HepG2 (cell line): ENCODE measurements at regions not wholly inside any gene's neighbourhood (a gene's known extent, or its start where the extent isn't known, plus 50 kb on each side); places are given as distances from the start of the nearest gene placed in this dataset.

Experiments
- ATAC-seq: fragments of 200-7000 bp; cut with Tn5 transposase; 3 replicates; pipeline ENCODE4 v1.9.1; 2020; ENCODE audit warnings: mild to moderate bottlenecking, moderate library complexity
- BruUV-seq: library from RNA; stranded (reverse); fragments of 400-500 nt; replicated peaks from 2 replicates; lab custom pipeline; 2021; lab: Mats Ljungman, UMichigan
- CTCF ChIA-PET: fragments of 300-600 bp; formaldehyde crosslinking; extraction: SDS; loops from one replicate; lab custom pipeline; 2021; ENCODE audit warnings: low total read pairs, inconsistent platforms, low intra/inter-chr PET ratio; lab: Yijun Ruan, JAX
- POLR2A ChIA-PET: fragments of 350-600 bp; sonication (Branson Sonifier 250); formaldehyde crosslinking; loops from one replicate; lab custom pipeline; 2020; ENCODE audit warnings: antibody characterized with exemption, inconsistent platforms; lab: Yijun Ruan, JAX
- DNase-seq: peaks from one replicate; pipeline ENCODE4 v3.0.0-alpha.2; 2015; ENCODE audit warnings: low spot score
- FAIRE-seq: peaks from 3 replicates; lab custom pipeline; 2011; peaks lifted over from hg19 to GRCh38; lab: Jason Lieb, UNC
- H2AFZ ChIP-seq: one replicate; pipeline ENCODE4 v1.6.1; 2011; ENCODE audit warnings: low read length, inconsistent platforms
- H3K27ac ChIP-seq: fragments of 300-600 bp; 3 replicates; pipeline ENCODE4 v1.8.0; 2011; ENCODE audit warnings: mixed run types, mild to moderate bottlenecking, mixed read lengths, low read length, inconsistent platforms; ENCODE audit not compliant: insufficient read depth; ENCODE audit errors: extremely low read length
- H3K27me3 ChIP-seq, 2 experiments: fragments of 200-600 bp in 1 of 2; 2 replicates in 1 of 2; 3 replicates in 1 of 2; pipeline versions ENCODE4 v1.6.0 to v1.8.0; 2011; ENCODE audit warnings: low read length in 2 of 2, mild to moderate bottlenecking in 2 of 2, moderate library complexity in 2 of 2, inconsistent platforms in 1 of 2; ENCODE audit not compliant: insufficient read depth in 2 of 2, control insufficient read depth in 1 of 2
- H3K36me3 ChIP-seq, 2 experiments: fragments of 200-600 bp in 1 of 2; replicated peaks in 1 of 2; 2 replicates in 1 of 2; 3 replicates in 1 of 2; pipeline versions ENCODE4 v1.5.1 to v1.8.0; 2011; ENCODE audit warnings: low read length in 2 of 2, inconsistent platforms in 1 of 2; ENCODE audit not compliant: insufficient read depth in 2 of 2, control insufficient read depth in 1 of 2
- H3K4me1 ChIP-seq: 2 replicates; pipeline ENCODE4 v1.5.1; 2012; ENCODE audit warnings: low read length, inconsistent platforms; ENCODE audit not compliant: insufficient read depth
- H3K4me2 ChIP-seq: 2 replicates; pipeline ENCODE4 v1.6.0; 2011; ENCODE audit warnings: low read depth, low read length, inconsistent platforms
- H3K4me3 ChIP-seq, 3 experiments: fragments of 200-600 bp in 1 of 3; sonication (generic), shearing (Covaris generic) in 1 of 3; replicated peaks in 1 of 3; 2 replicates each; pipeline ENCODE4 v1.5.1; 2011 to 2016; ENCODE audit warnings: low read length in 3 of 3, inconsistent platforms in 2 of 3, low read depth in 2 of 3, mild to moderate bottlenecking in 2 of 3, control low read depth in 1 of 3, mixed read lengths in 1 of 3; ENCODE audit not compliant: insufficient read depth in 1 of 3
- H3K79me2 ChIP-seq: one replicate; pipeline ENCODE4 v1.6.1; 2011; ENCODE audit warnings: low read length, inconsistent platforms; ENCODE audit not compliant: insufficient read depth
- H3K9ac ChIP-seq: 2 replicates; pipeline ENCODE4 v1.6.0; 2011; ENCODE audit warnings: mild to moderate bottlenecking, low read depth, low read length, inconsistent platforms; ENCODE audit not compliant: insufficient read depth
- H3K9me3 ChIP-seq: 2 replicates; pipeline ENCODE4 v1.5.1; 2012; ENCODE audit warnings: mild to moderate bottlenecking, low read length
- H4K20me1 ChIP-seq: 2 replicates; pipeline ENCODE4 v1.6.0; 2011; ENCODE audit warnings: inconsistent platforms, mild to moderate bottlenecking, low read length, moderate library complexity; ENCODE audit not compliant: insufficient read depth
- BHLHE40 ChIP-seq: IDR thresholded peaks from 2 replicates; pipeline ENCODE4 v1.6.1; 2011; ENCODE audit warnings: low read length, improper control_type of control experiment
- CHD4 ChIP-seq: fragments of 200-600 bp; sonication (generic); IDR thresholded peaks from 2 replicates; pipeline ENCODE4 v1.7.0; 2017; ENCODE audit warnings: mild to moderate bottlenecking, low read length, borderline replicate concordance
- DDIT3 ChIP-seq: sonication (generic); formaldehyde crosslinking; IDR thresholded peaks from 2 replicates; pipeline ENCODE4 v1.4.0; 2020; ENCODE audit warnings: mild to moderate bottlenecking, missing genetic modification reagents
- IKZF4 ChIP-seq: sonication (generic); formaldehyde crosslinking; IDR thresholded peaks from 2 replicates; pipeline ENCODE4 v1.5.1; 2020; ENCODE audit warnings: borderline replicate concordance, mild to moderate bottlenecking, low read depth, missing genetic modification reagents; ENCODE audit errors: not compliant biosample characterization
- NBN ChIP-seq: fragments of 450-650 bp; conservative IDR thresholded peaks from 2 replicates; pipeline ENCODE4 v1.6.1; 2017
- NR2F1 ChIP-seq, 2 experiments: fragments of 450-650 bp in 1 of 2; formaldehyde crosslinking in 1 of 2; IDR thresholded peaks; 2 replicates each; pipeline versions ENCODE4 v1.5.0 to v1.6.1; 2016 to 2020; ENCODE audit warnings: mild to moderate bottlenecking in 1 of 2, missing compliant biosample characterization in 1 of 2, missing genetic modification reagents in 1 of 2, moderate library complexity in 1 of 2
- PITX1 ChIP-seq: sonication (generic); formaldehyde crosslinking; IDR thresholded peaks from 2 replicates; pipeline ENCODE4 v1.5.1; 2020; ENCODE audit warnings: mild to moderate bottlenecking, missing genetic modification reagents
- SNAI1 ChIP-seq: sonication (generic); formaldehyde crosslinking; IDR thresholded peaks from 2 replicates; pipeline ENCODE4 v1.5.0; 2020; ENCODE audit warnings: mild to moderate bottlenecking, missing genetic modification reagents, borderline replicate concordance
- ZHX1 ChIP-seq: sonication (generic); formaldehyde crosslinking; IDR thresholded peaks from 2 replicates; pipeline ENCODE4 v1.8.1; 2022; ENCODE audit warnings: low read depth, mild to moderate bottlenecking, missing genetic modification reagents
- ZNF253 ChIP-seq: sonication (generic); formaldehyde crosslinking; IDR thresholded peaks from 2 replicates; pipeline ENCODE4 v1.8.0; 2022; ENCODE audit warnings: mild to moderate bottlenecking, missing genetic modification reagents, borderline replicate concordance
- ZNF331 ChIP-seq: sonication (generic); formaldehyde crosslinking; IDR thresholded peaks from 2 replicates; pipeline ENCODE4 v1.4.0; 2020; ENCODE audit warnings: missing genetic modification reagents
- ZNF605 ChIP-seq: sonication (generic); formaldehyde crosslinking; IDR thresholded peaks from 2 replicates; pipeline ENCODE4 v1.8.0; 2022; ENCODE audit warnings: mild to moderate bottlenecking, missing genetic modification reagents
- ZNF639 ChIP-seq: conservative IDR thresholded peaks from 2 replicates; pipeline ENCODE4 v1.6.1; 2018; ENCODE audit warnings: missing genetic modification reagents
- ZNF816 ChIP-seq: sonication (generic); formaldehyde crosslinking; IDR thresholded peaks from 2 replicates; pipeline ENCODE4 v1.8.0; 2022; ENCODE audit warnings: missing genetic modification reagents, mild to moderate bottlenecking, borderline replicate concordance
- WGBS: methylation state at CpG from one replicate; pipeline ENCODE4 v1.1.6; 2017; ENCODE audit warnings: low lambda C conversion rate; 5-methylcytosine and 5-hydroxymethylcytosine counted together
- in situ Hi-C: cut with HindIII; loops from 2 replicates; pipeline ENCODE4 v1.10.0; 2017; ENCODE audit warnings: low pct_unique_long_range_greater_than_20kb; ENCODE audit not compliant: extremely low pct_ligation_motif_present
- intact Hi-C: fragments of 100-400 bp; cut with micrococcal nuclease; formaldehyde crosslinking; loops from one replicate; pipeline ENCODE4 v1.10.0; 2022; ENCODE audit not compliant: unreplicated experiment

- no peaks in the 10 kb centered on the region for H3K79me2 ChIP-seq
- BruUV-seq: no TSS peak
- H3K4me3 ChIP-seq: no peak overlapping the region
- no peaks in the 10 kb centered on the region for H4K20me1 ChIP-seq
- H3K4me1 ChIP-seq: 0 out of 2 replicates have a peak, but pooled peaks cover 4% of the 10 kb centered on the region
- intact Hi-C loops: no loop called here
- H3K27me3 ChIP-seq: peaks cover 0 to 4% of the 10 kb centered on the region in 2 experiments; a peak in 2 of 5 replicates
- H3K4me2 ChIP-seq: no peak overlapping the region
- no peak overlapping the region for H2AFZ ChIP-seq
- H3K36me3 ChIP-seq: no peaks in the 10 kb centered on the region
- in situ Hi-C loops: no loop called here
- POLR2A ChIA-PET: no interaction called here
- no peak overlapping the region for H3K9ac ChIP-seq
- no peak for FAIRE-seq
- no peak for ATAC-seq
- CTCF ChIA-PET: no interaction called here
- 9% methylated on average over 5 of the region's 5 CpGs for WGBS
- peaks cover 30% of the 10 kb centered on the region for H3K9me3 ChIP-seq
- TF ChIP-seq CHD4 (no peak), ZNF605 (CRISPR knock-in tag) (no peak), ZNF331 (CRISPR knock-in tag) (no peak), ZNF816 (CRISPR knock-in tag) (no peak), NR2F1 (CRISPR knock-in tag; IDR thresholded peaks at IDR 0.05) (no peak), ZNF639 (CRISPR knock-in tag) (no peak), SNAI1 (CRISPR knock-in tag) (no peak), DDIT3 (CRISPR knock-in tag) (no peak), BHLHE40 (no peak), PITX1 (CRISPR knock-in tag) (no peak), ZNF253 (CRISPR knock-in tag) (no peak), NBN (no peak), IKZF4 (CRISPR knock-in tag) (no peak), ZHX1 (CRISPR knock-in tag) (no peak)
- TF ChIP-seq, all 625 proteins: peak for 0
- no peak overlapping the region for H3K27ac ChIP-seq
- no peak for DNase-seq
Measured at GRCh38 chr1:221948459-221948858, 206.6 kb upstream of the DUSP10 start.
